Ishikawa (cell line): ENCODE measurements at regions not wholly inside any gene's neighbourhood (a gene's known extent, or its start where the extent isn't known, plus 50 kb on each side); places are given as distances from the start of the nearest gene placed in this dataset.

Experiments used
- CEBPB ChIP-seq: IDR thresholded peaks from 2 replicates; pipeline ENCODE4 v1.6.1; 2012
- CREB1 ChIP-seq: IDR thresholded peaks from 2 replicates; pipeline ENCODE4 v1.6.1; 2012; ENCODE audit warnings: low read depth
- EGR1 ChIP-seq: IDR thresholded peaks from 2 replicates; pipeline ENCODE4 v1.6.1; 2012
- EP300 ChIP-seq: IDR thresholded peaks from 2 replicates; pipeline ENCODE4 v1.6.1; 2012; ENCODE audit warnings: borderline replicate concordance
- FOXM1 ChIP-seq: IDR thresholded peaks from 2 replicates; pipeline ENCODE4 v1.6.1; 2012; ENCODE audit warnings: low read depth, borderline replicate concordance
- MAX ChIP-seq: IDR thresholded peaks from 2 replicates; pipeline ENCODE4 v1.6.1; 2012
- NFIC ChIP-seq: IDR thresholded peaks from 2 replicates; pipeline ENCODE4 v1.6.1; 2012
- RAD21 ChIP-seq: IDR thresholded peaks from 2 replicates; pipeline ENCODE4 v1.6.1; 2012; ENCODE audit warnings: low read depth
- REST ChIP-seq: IDR thresholded peaks from 2 replicates; pipeline ENCODE4 v1.6.1; 2012; ENCODE audit warnings: low read depth, mild to moderate bottlenecking
- TAF1 ChIP-seq: IDR thresholded peaks from 2 replicates; pipeline ENCODE4 v1.6.1; 2012; ENCODE audit warnings: low read depth, mild to moderate bottlenecking
- TCF12 ChIP-seq: IDR thresholded peaks from 2 replicates; pipeline ENCODE4 v1.6.1; 2012; ENCODE audit warnings: low read depth
- TEAD4 ChIP-seq: IDR thresholded peaks from 2 replicates; pipeline ENCODE4 v1.6.1; 2012
- USF1 ChIP-seq: IDR thresholded peaks from 2 replicates; pipeline ENCODE4 v1.6.1; 2012
- YY1 ChIP-seq: IDR thresholded peaks from 2 replicates; pipeline ENCODE4 v1.6.1; 2012; ENCODE audit warnings: low read depth
- ZBTB7A ChIP-seq: IDR thresholded peaks from 2 replicates; pipeline ENCODE4 v1.6.1; 2012; ENCODE audit warnings: low read depth

- TF ChIP-seq REST (no peak), EGR1 (no peak), MAX (no peak)
These were observed 96.4 kb downstream of the TMEM170B start for GRCh38 chr6:11633741-11634509.

GRCh38 chr6:11634948-11635347, 97.4 kb downstream of the TMEM170B start:
- TF ChIP-seq TEAD4 (no peak), TAF1 (no peak), USF1 (no peak), EP300 (no peak), CREB1 (no peak), YY1 (no peak), RAD21 (no peak), FOXM1 (no peak), TCF12 (no peak), MAX (no peak), CEBPB (no peak), ZBTB7A (no peak), EGR1 (no peak), REST (no peak), NFIC (no peak)

- TF ChIP-seq FOXM1 (no peak), REST (no peak)
These were observed 98.6 kb downstream of the TMEM170B start for GRCh38 chr6:11636121-11636520.

- TF ChIP-seq CREB1 (no peak), TCF12 (no peak), MAX (no peak), RAD21 (no peak), REST (no peak), USF1 (no peak), TAF1 (no peak), TEAD4 (no peak), NFIC (no peak), CEBPB (no peak), FOXM1 (no peak), EGR1 (no peak), ZBTB7A (no peak), YY1 (no peak), EP300 (no peak)
These were observed 99.7 kb downstream of the TMEM170B start for GRCh38 chr6:11637266-11637665.
